ENCODE measurements at regions not wholly inside any gene's neighbourhood (a gene's known extent, or its start where the extent isn't known, plus 50 kb on each side); places are given as distances from the start of the nearest gene placed in this dataset.

DNA sequence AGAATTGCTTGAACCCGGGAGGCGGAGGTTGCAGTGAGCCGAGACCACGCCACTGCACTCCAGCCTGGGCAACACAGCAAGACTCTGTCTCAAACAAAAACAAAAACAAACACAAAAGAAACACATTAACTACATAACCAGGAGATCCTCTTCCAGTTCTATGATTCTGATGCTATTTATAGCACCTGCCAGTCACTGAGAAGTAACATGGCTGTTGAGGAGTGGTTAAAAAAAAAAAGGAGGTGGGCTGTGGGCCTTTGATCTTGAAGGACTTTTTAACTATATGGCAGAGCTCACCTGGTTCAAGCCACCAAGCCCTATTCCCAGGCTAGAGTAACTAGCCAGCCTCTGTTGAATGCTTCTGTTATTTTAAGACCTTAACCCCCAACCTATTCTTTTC is 148.8 kb downstream of the ZBTB18 start:
- H3K27me3 ChIP-seq (ENCODE audit: insufficient read depth, low read depth, low read length) = no peaks in the 10 kb centered on the region

DNA sequence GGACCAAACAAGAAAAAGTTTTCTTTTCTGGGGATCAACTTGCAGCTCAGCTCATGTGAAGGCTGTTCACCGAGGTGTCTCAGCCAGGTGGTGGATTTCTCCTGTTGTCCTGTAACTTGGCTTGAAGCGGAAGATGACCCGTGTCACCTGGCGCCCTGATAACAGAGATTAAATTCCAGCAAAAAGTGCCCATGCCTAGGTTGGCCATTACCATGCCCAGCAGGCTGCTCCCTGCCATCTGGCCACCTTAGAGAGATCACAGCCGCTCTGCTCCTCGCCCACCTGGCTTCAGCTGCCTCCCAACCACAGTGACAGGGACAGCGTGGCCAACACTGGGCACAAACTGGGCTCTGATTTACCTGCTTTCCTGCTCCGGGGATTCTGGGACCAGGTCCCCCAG is 149.5 kb downstream of the ZBTB18 start:
- TF ChIP-seq, protein P1, sequence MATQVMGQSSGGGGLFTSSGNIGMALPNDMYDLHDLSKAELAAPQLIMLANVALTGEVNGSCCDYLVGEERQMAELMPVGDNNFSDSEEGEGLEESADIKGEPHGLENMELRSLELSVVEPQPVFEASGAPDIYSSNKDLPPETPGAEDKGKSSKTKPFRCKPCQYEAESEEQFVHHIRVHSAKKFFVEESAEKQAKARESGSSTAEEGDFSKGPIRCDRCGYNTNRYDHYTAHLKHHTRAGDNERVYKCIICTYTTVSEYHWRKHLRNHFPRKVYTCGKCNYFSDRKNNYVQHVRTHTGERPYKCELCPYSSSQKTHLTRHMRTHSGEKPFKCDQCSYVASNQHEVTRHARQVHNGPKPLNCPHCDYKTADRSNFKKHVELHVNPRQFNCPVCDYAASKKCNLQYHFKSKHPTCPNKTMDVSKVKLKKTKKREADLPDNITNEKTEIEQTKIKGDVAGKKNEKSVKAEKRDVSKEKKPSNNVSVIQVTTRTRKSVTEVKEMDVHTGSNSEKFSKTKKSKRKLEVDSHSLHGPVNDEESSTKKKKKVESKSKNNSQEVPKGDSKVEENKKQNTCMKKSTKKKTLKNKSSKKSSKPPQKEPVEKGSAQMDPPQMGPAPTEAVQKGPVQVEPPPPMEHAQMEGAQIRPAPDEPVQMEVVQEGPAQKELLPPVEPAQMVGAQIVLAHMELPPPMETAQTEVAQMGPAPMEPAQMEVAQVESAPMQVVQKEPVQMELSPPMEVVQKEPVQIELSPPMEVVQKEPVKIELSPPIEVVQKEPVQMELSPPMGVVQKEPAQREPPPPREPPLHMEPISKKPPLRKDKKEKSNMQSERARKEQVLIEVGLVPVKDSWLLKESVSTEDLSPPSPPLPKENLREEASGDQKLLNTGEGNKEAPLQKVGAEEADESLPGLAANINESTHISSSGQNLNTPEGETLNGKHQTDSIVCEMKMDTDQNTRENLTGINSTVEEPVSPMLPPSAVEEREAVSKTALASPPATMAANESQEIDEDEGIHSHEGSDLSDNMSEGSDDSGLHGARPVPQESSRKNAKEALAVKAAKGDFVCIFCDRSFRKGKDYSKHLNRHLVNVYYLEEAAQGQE (IDR thresholded peaks at IDR 0.05; ENCODE audit: borderline replicate concordance) = no peak
- TF ChIP-seq, protein P2, sequence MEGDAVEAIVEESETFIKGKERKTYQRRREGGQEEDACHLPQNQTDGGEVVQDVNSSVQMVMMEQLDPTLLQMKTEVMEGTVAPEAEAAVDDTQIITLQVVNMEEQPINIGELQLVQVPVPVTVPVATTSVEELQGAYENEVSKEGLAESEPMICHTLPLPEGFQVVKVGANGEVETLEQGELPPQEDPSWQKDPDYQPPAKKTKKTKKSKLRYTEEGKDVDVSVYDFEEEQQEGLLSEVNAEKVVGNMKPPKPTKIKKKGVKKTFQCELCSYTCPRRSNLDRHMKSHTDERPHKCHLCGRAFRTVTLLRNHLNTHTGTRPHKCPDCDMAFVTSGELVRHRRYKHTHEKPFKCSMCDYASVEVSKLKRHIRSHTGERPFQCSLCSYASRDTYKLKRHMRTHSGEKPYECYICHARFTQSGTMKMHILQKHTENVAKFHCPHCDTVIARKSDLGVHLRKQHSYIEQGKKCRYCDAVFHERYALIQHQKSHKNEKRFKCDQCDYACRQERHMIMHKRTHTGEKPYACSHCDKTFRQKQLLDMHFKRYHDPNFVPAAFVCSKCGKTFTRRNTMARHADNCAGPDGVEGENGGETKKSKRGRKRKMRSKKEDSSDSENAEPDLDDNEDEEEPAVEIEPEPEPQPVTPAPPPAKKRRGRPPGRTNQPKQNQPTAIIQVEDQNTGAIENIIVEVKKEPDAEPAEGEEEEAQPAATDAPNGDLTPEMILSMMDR (IDR thresholded peaks at IDR 0.05; ENCODE audit: poor library complexity, severe bottlenecking) = no peak
- TF ChIP-seq MXI1 (conservative IDR thresholded peaks at IDR 0.05; ENCODE audit: poor library complexity, severe bottlenecking) (no peak), SMC3 (conservative IDR thresholded peaks at IDR 0.05; ENCODE audit: poor library complexity) (no peak), EZH2 (IDR thresholded peaks at IDR 0.05; ENCODE audit: borderline replicate concordance, insufficient read depth, low read length, poor library complexity, severe bottlenecking) (no peak), EP300 (conservative IDR thresholded peaks at IDR 0.05; ENCODE audit: poor library complexity, severe bottlenecking) (no peak), RAD21 (conservative IDR thresholded peaks at IDR 0.05) (no peak), TAF1 (IDR thresholded peaks at IDR 0.05; ENCODE audit: low read depth) (no peak), POLR2AphosphoS5 (IDR thresholded peaks at IDR 0.05) (no peak)
- Histone ChIP-seq H3K27ac (ENCODE audit: low read length) (no peak overlapping the region), H3K79me2 (replicated peaks; ENCODE audit: insufficient read depth, low read length) (no peaks in the 10 kb centered on the region), H3K36me3 (ENCODE audit: insufficient read depth, low read length) (no peaks in the 10 kb centered on the region), H3F3A (ENCODE audit: insufficient read depth, low read length, poor library complexity, severe bottlenecking) (no peaks in the 10 kb centered on the region), H3K4me3 (ENCODE audit: low read length) (no peak overlapping the region), H3K9ac (ENCODE audit: low read length) (no peak overlapping the region), H2AFZ (ENCODE audit: low read depth, low read length) (no peak overlapping the region), H3K4me2 (ENCODE audit: low read length) (no peak overlapping the region), H4K20me1 (ENCODE audit: insufficient read depth) (no peaks in the 10 kb centered on the region), H3K9me2 (ENCODE audit: insufficient read depth, low read length) (no peaks in the 10 kb centered on the region), H3K9me3 (ENCODE audit: low read length) (no peaks in the 10 kb centered on the region), H3K27me3 (ENCODE audit: insufficient read depth, low read depth, low read length) (no peaks in the 10 kb centered on the region)

More for the DNA sequence above, 148.8 kb downstream of the ZBTB18 start:
- Histone ChIP-seq H3K79me2 (replicated peaks; ENCODE audit: insufficient read depth, low read length) (no peaks in the 10 kb centered on the region), H3F3A (ENCODE audit: insufficient read depth, low read length, poor library complexity, severe bottlenecking) (no peaks in the 10 kb centered on the region), H3K9ac (ENCODE audit: low read length) (no peak overlapping the region), H4K20me1 (ENCODE audit: insufficient read depth) (no peaks in the 10 kb centered on the region), H2AFZ (ENCODE audit: low read depth, low read length) (no peak overlapping the region), H3K4me2 (ENCODE audit: low read length) (no peak overlapping the region), H3K9me2 (ENCODE audit: insufficient read depth, low read length) (no peaks in the 10 kb centered on the region), H3K4me3 (ENCODE audit: low read length) (no peak overlapping the region), H3K36me3 (ENCODE audit: insufficient read depth, low read length) (no peaks in the 10 kb centered on the region), H3K27ac (ENCODE audit: low read length) (no peak overlapping the region), H3K9me3 (ENCODE audit: low read length) (no peaks in the 10 kb centered on the region)
- TF ChIP-seq TAF1 (IDR thresholded peaks at IDR 0.05; ENCODE audit: low read depth) = no peak
- no peak for TF ChIP-seq RAD21 (conservative IDR thresholded peaks at IDR 0.05)
- TF ChIP-seq, protein P1 (IDR thresholded peaks at IDR 0.05; ENCODE audit: borderline replicate concordance) = no peak
- no peak for TF ChIP-seq POLR2AphosphoS5 (IDR thresholded peaks at IDR 0.05)
- no peak for TF ChIP-seq MXI1 (conservative IDR thresholded peaks at IDR 0.05; ENCODE audit: poor library complexity, severe bottlenecking)
